ENCODE measurements at regions not wholly inside any gene's neighbourhood (a gene's known extent, or its start where the extent isn't known, plus 50 kb on each side); places are given as distances from the start of the nearest gene placed in this dataset.

- TF ChIP-seq CTCF (IDR thresholded peaks at IDR 0.05; ENCODE audit: low read depth, low read length): no peak
- DNase-seq (ENCODE audit: extremely low read depth, low read depth): no peak
These were observed 448.9 kb upstream of the ETAA1 start for GRCh38 chr2:66948234-66948633.

- no peak for TF ChIP-seq CTCF (IDR thresholded peaks at IDR 0.05; ENCODE audit: low read depth, low read length)
- DNase-seq (ENCODE audit: extremely low read depth, low read depth): no peak
These were observed 439.9 kb upstream of the ETAA1 start for GRCh38 chr2:66957198-66957597.

- DNase-seq (ENCODE audit: extremely low read depth, low read depth): no peak
- TF ChIP-seq CTCF (IDR thresholded peaks at IDR 0.05; ENCODE audit: low read depth, low read length): no peak
These were observed 439.5 kb upstream of the ETAA1 start for GRCh38 chr2:66957677-66958076.

GRCh38 chr2:66960161-66960560 lies 437.0 kb upstream of the ETAA1 start:
- no peak for TF ChIP-seq CTCF (IDR thresholded peaks at IDR 0.05; ENCODE audit: low read depth, low read length)
- DNase-seq (ENCODE audit: extremely low read depth, low read depth): no peak

GRCh38 chr2:66962716-66963115 lies 434.4 kb upstream of the ETAA1 start:
- no peak for DNase-seq (ENCODE audit: extremely low read depth, low read depth)
- no peak for TF ChIP-seq CTCF (IDR thresholded peaks at IDR 0.05; ENCODE audit: low read depth, low read length)

- no peak for TF ChIP-seq CTCF (IDR thresholded peaks at IDR 0.05; ENCODE audit: low read depth, low read length)
- no peak for DNase-seq (ENCODE audit: extremely low read depth, low read depth)
These were observed 430.5 kb upstream of the ETAA1 start for GRCh38 chr2:66966631-66967030.

- DNase-seq (ENCODE audit: extremely low read depth, low read depth): no peak
- TF ChIP-seq CTCF (IDR thresholded peaks at IDR 0.05; ENCODE audit: low read depth, low read length): no peak
These were observed 428.2 kb upstream of the ETAA1 start for GRCh38 chr2:66968946-66969345.
